ENCODE measurements at regions not wholly inside any gene's neighbourhood (a gene's known extent, or its start where the extent isn't known, plus 50 kb on each side); places are given as distances from the start of the nearest gene placed in this dataset.

- ATAC-seq (ENCODE audit: insufficient read depth, low FRiP score) (no peak), DNase-seq (no peak)
- TF ChIP-seq, protein P1, sequence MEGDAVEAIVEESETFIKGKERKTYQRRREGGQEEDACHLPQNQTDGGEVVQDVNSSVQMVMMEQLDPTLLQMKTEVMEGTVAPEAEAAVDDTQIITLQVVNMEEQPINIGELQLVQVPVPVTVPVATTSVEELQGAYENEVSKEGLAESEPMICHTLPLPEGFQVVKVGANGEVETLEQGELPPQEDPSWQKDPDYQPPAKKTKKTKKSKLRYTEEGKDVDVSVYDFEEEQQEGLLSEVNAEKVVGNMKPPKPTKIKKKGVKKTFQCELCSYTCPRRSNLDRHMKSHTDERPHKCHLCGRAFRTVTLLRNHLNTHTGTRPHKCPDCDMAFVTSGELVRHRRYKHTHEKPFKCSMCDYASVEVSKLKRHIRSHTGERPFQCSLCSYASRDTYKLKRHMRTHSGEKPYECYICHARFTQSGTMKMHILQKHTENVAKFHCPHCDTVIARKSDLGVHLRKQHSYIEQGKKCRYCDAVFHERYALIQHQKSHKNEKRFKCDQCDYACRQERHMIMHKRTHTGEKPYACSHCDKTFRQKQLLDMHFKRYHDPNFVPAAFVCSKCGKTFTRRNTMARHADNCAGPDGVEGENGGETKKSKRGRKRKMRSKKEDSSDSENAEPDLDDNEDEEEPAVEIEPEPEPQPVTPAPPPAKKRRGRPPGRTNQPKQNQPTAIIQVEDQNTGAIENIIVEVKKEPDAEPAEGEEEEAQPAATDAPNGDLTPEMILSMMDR (IDR thresholded peaks at IDR 0.05; ENCODE audit: control extremely low read depth, extremely low read depth): no peak
- 70 to 79% methylated on average over 1 of the region's 1 CpG for WGBS, 2 donors
- H3K27me3 ChIP-seq (ENCODE audit: control insufficient read depth in 3 of 3, insufficient read depth in 3 of 3, low read length in 2 of 3): no peaks in the 10 kb centered on the region
- H3K4me3 ChIP-seq: no peak overlapping the region
- H3K9me3 ChIP-seq (ENCODE audit: control insufficient read depth in 4 of 4, insufficient read depth in 3 of 4, low read length in 3 of 4): no peaks in the 10 kb centered on the region
- H3K27ac ChIP-seq (ENCODE audit: low read depth in 1 of 2, low read length in 1 of 2): no peak overlapping the region
- no peaks in the 10 kb centered on the region for H3K4me1 ChIP-seq (ENCODE audit: control insufficient read depth in 5 of 5, insufficient read depth in 5 of 5, low read length in 5 of 5)
- H3K9ac ChIP-seq (ENCODE audit: insufficient read depth in 1 of 2, low read length in 2 of 2): no peak overlapping the region
- H3K36me3 ChIP-seq (ENCODE audit: control insufficient read depth in 4 of 4, insufficient read depth in 4 of 4, low read length in 4 of 4): no peaks in the 10 kb centered on the region
Measured at GRCh38 chr14:28061006-28061405, 705.6 kb upstream of the FOXG1 start.

DNA sequence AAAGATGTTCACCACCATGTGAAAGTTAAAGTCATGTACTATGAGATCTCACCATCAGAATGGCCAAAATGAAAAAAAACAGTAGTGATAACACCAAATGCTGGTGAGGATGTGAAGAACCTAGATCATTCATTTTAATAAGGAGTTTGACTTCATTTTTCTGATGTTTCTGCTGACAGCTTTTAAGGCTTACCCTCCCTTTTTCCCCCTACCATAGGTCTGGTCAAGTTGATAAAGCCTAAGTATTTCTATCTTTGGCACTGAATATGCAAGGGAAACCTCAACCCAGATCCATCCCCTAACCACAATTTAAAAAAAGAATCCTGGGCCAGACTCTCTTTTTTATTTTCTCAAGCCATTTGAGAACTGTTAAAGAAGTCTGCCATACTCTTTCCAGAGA lies 689.6 kb upstream of the FOXG1 start:
- ATAC-seq (ENCODE audit: insufficient read depth, low FRiP score) (no peak), DNase-seq (no peak)
- no peak overlapping the region for H3K9ac ChIP-seq (ENCODE audit: insufficient read depth in 1 of 2, low read length in 2 of 2)
- H3K9me3 ChIP-seq (ENCODE audit: control insufficient read depth in 4 of 4, insufficient read depth in 3 of 4, low read length in 3 of 4): no peaks in the 10 kb centered on the region
- no peak overlapping the region for H3K27ac ChIP-seq (ENCODE audit: low read depth in 1 of 2, low read length in 1 of 2)
- no peak overlapping the region for H3K4me3 ChIP-seq
- no peaks in the 10 kb centered on the region for H3K27me3 ChIP-seq (ENCODE audit: control insufficient read depth in 3 of 3, insufficient read depth in 3 of 3, low read length in 2 of 3)
- TF ChIP-seq, protein P1 (IDR thresholded peaks at IDR 0.05; ENCODE audit: control extremely low read depth, extremely low read depth): no peak
- H3K36me3 ChIP-seq (ENCODE audit: control insufficient read depth in 4 of 4, insufficient read depth in 4 of 4, low read length in 4 of 4): no peaks in the 10 kb centered on the region
- no peaks in the 10 kb centered on the region for H3K4me1 ChIP-seq (ENCODE audit: control insufficient read depth in 5 of 5, insufficient read depth in 5 of 5, low read length in 5 of 5)

- no peak for ATAC-seq (ENCODE audit: insufficient read depth, low FRiP score)
Measured at GRCh38 chr14:28083389-28083788, 683.2 kb upstream of the FOXG1 start.

DNA sequence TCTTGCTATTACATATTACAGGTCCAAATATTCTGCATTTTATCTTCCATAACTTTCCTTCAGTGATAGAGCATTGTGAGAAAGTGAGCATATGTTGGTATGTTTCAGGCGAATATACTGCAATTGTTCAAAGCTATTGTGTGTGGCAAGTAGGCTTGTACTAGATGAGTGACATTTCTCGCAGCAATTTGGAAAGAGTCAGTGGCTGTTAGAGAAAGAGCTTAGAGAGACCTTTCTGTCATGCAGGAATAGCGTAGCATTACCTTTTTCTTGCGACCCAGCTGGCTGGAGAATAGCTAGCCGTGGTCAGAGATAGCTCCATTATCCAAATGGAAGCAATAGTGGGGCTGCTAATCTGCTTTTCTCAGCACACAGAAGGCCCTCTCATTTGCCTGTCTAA lies 678.5 kb upstream of the FOXG1 start:
- H3K36me3 ChIP-seq (ENCODE audit: control insufficient read depth in 4 of 4, insufficient read depth in 4 of 4, low read length in 4 of 4): no peaks in the 10 kb centered on the region
- no peak overlapping the region for H3K9ac ChIP-seq (ENCODE audit: insufficient read depth in 1 of 2, low read length in 2 of 2)
- no peaks in the 10 kb centered on the region for H3K4me1 ChIP-seq (ENCODE audit: control insufficient read depth in 5 of 5, insufficient read depth in 5 of 5, low read length in 5 of 5)
- no peaks in the 10 kb centered on the region for H3K27me3 ChIP-seq (ENCODE audit: control insufficient read depth in 3 of 3, insufficient read depth in 3 of 3, low read length in 2 of 3)
- DNase-seq (no peak), ATAC-seq (ENCODE audit: insufficient read depth, low FRiP score) (no peak)
- WGBS, 2 donors: 80 to 85% methylated on average over 5 of the region's 5 CpGs
- no peaks in the 10 kb centered on the region for H3K9me3 ChIP-seq (ENCODE audit: control insufficient read depth in 4 of 4, insufficient read depth in 3 of 4, low read length in 3 of 4)
- TF ChIP-seq, protein P1 (IDR thresholded peaks at IDR 0.05; ENCODE audit: control extremely low read depth, extremely low read depth): no peak
- H3K27ac ChIP-seq (ENCODE audit: low read depth in 1 of 2, low read length in 1 of 2): no peak overlapping the region
- H3K4me3 ChIP-seq: no peak overlapping the region

More at GRCh38 chr14:28083389-28083788, 683.2 kb upstream of the FOXG1 start:
- H3K4me1 ChIP-seq (ENCODE audit: control insufficient read depth in 5 of 5, insufficient read depth in 5 of 5, low read length in 5 of 5): no peaks in the 10 kb centered on the region
- no peak overlapping the region for H3K27ac ChIP-seq (ENCODE audit: low read depth in 1 of 2, low read length in 1 of 2)
- H3K36me3 ChIP-seq (ENCODE audit: control insufficient read depth in 4 of 4, insufficient read depth in 4 of 4, low read length in 4 of 4): no peaks in the 10 kb centered on the region
- WGBS, 2 donors: 68 to 72% methylated on average over 3 of the region's 3 CpGs
- H3K4me3 ChIP-seq: no peak overlapping the region
- H3K9me3 ChIP-seq (ENCODE audit: control insufficient read depth in 4 of 4, insufficient read depth in 3 of 4, low read length in 3 of 4): no peaks in the 10 kb centered on the region
- H3K9ac ChIP-seq (ENCODE audit: insufficient read depth in 1 of 2, low read length in 2 of 2): no peak overlapping the region
- no peak for DNase-seq
- TF ChIP-seq, protein P1 (IDR thresholded peaks at IDR 0.05; ENCODE audit: control extremely low read depth, extremely low read depth): no peak
- H3K27me3 ChIP-seq (ENCODE audit: control insufficient read depth in 3 of 3, insufficient read depth in 3 of 3, low read length in 2 of 3): no peaks in the 10 kb centered on the region

Measured in lung (tissue), 11 donors.